H1 (cell line): ENCODE measurements at regions not wholly inside any gene's neighbourhood (a gene's known extent, or its start where the extent isn't known, plus 50 kb on each side); places are given as distances from the start of the nearest gene placed in this dataset.

ENCODE experiments used
- CTCF ChIP-seq, 3 experiments: IDR thresholded peaks; 1 replicate in 2 of 3; 2 replicates in 1 of 3; pipeline versions ENCODE4 v1.5.1 to v1.6.1; 2011; ENCODE audit warnings: low read length in 3 of 3, mild to moderate bottlenecking in 3 of 3, inconsistent platforms in 2 of 3, low read depth in 1 of 3, moderate library complexity in 1 of 3; ENCODE audit not compliant: insufficient read depth in 1 of 3; ENCODE audit errors: control extremely low read depth in 1 of 3
- EGR1 ChIP-seq: IDR thresholded peaks from 2 replicates; pipeline ENCODE4 v1.6.1; 2011; ENCODE audit warnings: low read depth, low read length, borderline replicate concordance
- EP300 ChIP-seq, 2 experiments: IDR thresholded peaks; 1 replicate in 1 of 2; 2 replicates in 1 of 2; pipeline ENCODE4 v1.6.1; 2011 to 2012; ENCODE audit warnings: low read depth in 2 of 2, low read length in 2 of 2, mild to moderate bottlenecking in 2 of 2, borderline replicate concordance in 1 of 2, inconsistent platforms in 1 of 2, moderate library complexity in 1 of 2
- EZH2 ChIP-seq: fragments of 200-600 bp; sonication (generic); IDR thresholded peaks from 2 replicates; pipeline ENCODE4 v1.7.1; 2012; ENCODE audit warnings: low read depth, mild to moderate bottlenecking, moderate library complexity, low read length, inconsistent platforms; ENCODE audit not compliant: severe bottlenecking
- GABPA ChIP-seq: IDR thresholded peaks from 2 replicates; pipeline ENCODE4 v1.6.1; 2011; ENCODE audit warnings: mild to moderate bottlenecking, low read length, moderate library complexity, borderline replicate concordance; ENCODE audit not compliant: insufficient read depth
- MAX ChIP-seq: IDR thresholded peaks from 2 replicates; pipeline ENCODE4 v1.6.1; 2012; ENCODE audit warnings: inconsistent platforms
- POLR2A ChIP-seq, 2 experiments: IDR thresholded peaks; 1 replicate in 1 of 2; 2 replicates in 1 of 2; pipeline ENCODE4 v1.6.1; 2011; ENCODE audit warnings: low read depth in 2 of 2, low read length in 2 of 2, mild to moderate bottlenecking in 2 of 2; ENCODE audit errors: control extremely low read depth in 1 of 2
- RAD21 ChIP-seq, 2 experiments: IDR thresholded peaks in 1 of 2; conservative IDR thresholded peaks in 1 of 2; 2 replicates each; pipeline ENCODE4 v1.6.1; 2011; ENCODE audit warnings: low read depth in 2 of 2, low read length in 2 of 2, improper control_type of control experiment in 1 of 2, inconsistent platforms in 1 of 2, mild to moderate bottlenecking in 1 of 2, moderate library complexity in 1 of 2
- RXRA ChIP-seq: IDR thresholded peaks from 2 replicates; pipeline ENCODE4 v1.6.1; 2011; ENCODE audit warnings: low read depth, mild to moderate bottlenecking, low read length, moderate library complexity; ENCODE audit not compliant: insufficient read depth
- SP1 ChIP-seq: IDR thresholded peaks from 2 replicates; pipeline ENCODE4 v1.6.1; 2011; ENCODE audit warnings: low read depth, low read length
- SP4 ChIP-seq: IDR thresholded peaks from 2 replicates; pipeline ENCODE4 v1.6.1; 2012; ENCODE audit warnings: low read length, inconsistent platforms
- TEAD4 ChIP-seq: IDR thresholded peaks from 2 replicates; pipeline ENCODE4 v1.6.1; 2012; ENCODE audit warnings: low read depth, low read length, inconsistent platforms, mixed read lengths

- no peak for TF ChIP-seq EZH2
- no peak for TF ChIP-seq RAD21 (IDR thresholded peaks at IDR 0.05 in 1 of 2, conservative IDR thresholded peaks at IDR 0.05 in 1 of 2; ENCODE audit: low read depth in 2 of 2, low read length in 2 of 2)
- no peak for TF ChIP-seq CTCF (IDR thresholded peaks at IDR 0.05; ENCODE audit: control extremely low read depth in 1 of 3, insufficient read depth in 1 of 3, low read depth in 1 of 3, low read length in 3 of 3)
- TF ChIP-seq MAX = no peak
- no peak for TF ChIP-seq EGR1
- TF ChIP-seq TEAD4 = no peak
- TF ChIP-seq SP4 = no peak
- TF ChIP-seq RXRA = no peak
- no peak for TF ChIP-seq SP1
- TF ChIP-seq POLR2A (IDR thresholded peaks at IDR 0.05; ENCODE audit: control extremely low read depth in 1 of 2, low read depth in 2 of 2, low read length in 2 of 2) = no peak
- TF ChIP-seq GABPA = no peak
- TF ChIP-seq EP300 (IDR thresholded peaks at IDR 0.05; ENCODE audit: borderline replicate concordance in 1 of 2, low read depth in 2 of 2, low read length in 2 of 2) = no peak
These were observed 201.7 kb upstream of the CXCR4 start for GRCh38 chr2:136319651-136320050.
